ENCODE measurements at regions not wholly inside any gene's neighbourhood (a gene's known extent, or its start where the extent isn't known, plus 50 kb on each side); places are given as distances from the start of the nearest gene placed in this dataset.

DNA sequence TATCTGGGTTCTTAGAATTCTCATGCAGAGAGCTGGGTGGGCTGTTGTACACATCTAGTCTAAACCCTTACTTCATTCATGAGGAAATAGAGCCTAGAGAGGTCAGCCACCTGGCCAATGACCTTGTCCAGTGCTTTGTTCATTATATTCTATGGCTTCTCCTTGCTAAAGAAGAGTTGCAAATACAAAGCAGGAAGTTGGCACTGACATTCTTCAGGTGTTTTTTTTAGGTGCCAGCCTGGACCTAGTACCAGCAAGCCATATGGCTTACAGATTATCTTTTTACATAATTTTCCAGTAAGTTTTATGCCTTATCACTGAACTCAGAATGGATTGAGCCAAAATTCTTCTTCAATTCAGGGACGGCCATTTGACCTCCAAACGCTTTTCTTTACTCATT lies 54.7 kb upstream of the PGM2 start:
- Mint-ChIP-seq H3K4me1 (ENCODE audit: low read depth in 2 of 2) (no peaks in the 10 kb centered on the region), H3K9me3 (no peaks in the 10 kb centered on the region)

GRCh38 chr4:37770016-37770415 lies 56.5 kb upstream of the PGM2 start:
- ATAC-seq: no peak
- no peak for DNase-seq (ENCODE audit: low spot score)
- Mint-ChIP-seq H3K36me3 (no peaks in the 10 kb centered on the region), H3K27me3 (peaks cover 2 to 7% of the 10 kb centered on the region in 2 donors), H3K27ac (no peak overlapping the region), H3K4me3 (no peak overlapping the region), H3K9me3 (no peaks in the 10 kb centered on the region), H3K4me1 (ENCODE audit: low read depth in 2 of 2) (no peaks in the 10 kb centered on the region)

More for the DNA sequence above, 54.7 kb upstream of the PGM2 start:
- H3K36me3 Mint-ChIP-seq: no peaks in the 10 kb centered on the region
- ATAC-seq (no peak), DNase-seq (ENCODE audit: low spot score) (no peak)
- no peak overlapping the region for H3K4me3 Mint-ChIP-seq
- H3K27me3 Mint-ChIP-seq: peaks cover 2 to 7% of the 10 kb centered on the region in 2 donors
- no peak overlapping the region for H3K27ac Mint-ChIP-seq

DNA sequence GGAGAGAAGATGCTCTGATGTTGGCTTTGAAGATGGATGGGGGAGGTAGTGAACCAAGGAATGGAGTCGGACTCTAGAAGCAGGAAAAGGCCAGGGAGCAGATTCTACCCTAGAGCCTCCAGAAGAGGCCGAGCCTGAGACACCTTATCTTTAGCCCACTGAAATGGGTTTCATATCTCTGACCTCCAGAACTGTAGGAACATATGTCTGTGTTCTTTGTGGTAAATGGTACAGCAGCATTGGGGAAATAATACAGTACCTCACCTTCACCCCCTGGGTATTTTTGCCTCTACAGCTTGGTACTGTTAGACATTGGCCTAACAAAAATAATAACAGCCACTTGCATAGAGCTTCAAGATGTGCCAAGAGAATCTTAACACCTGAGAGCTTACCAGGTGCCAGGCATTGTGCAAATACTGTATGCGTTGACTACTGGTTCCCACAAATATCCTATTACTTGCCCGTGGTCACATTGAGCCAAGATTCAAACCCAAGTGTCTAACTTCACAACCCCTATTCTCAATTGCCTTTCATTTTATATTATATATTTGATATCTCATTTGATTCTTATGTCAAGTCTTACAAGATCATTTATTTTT lies 57.0 kb upstream of the PGM2 start:
- ATAC-seq: no peak
- Mint-ChIP-seq H3K9me3 (no peaks in the 10 kb centered on the region), H3K27me3 (peaks cover 2 to 7% of the 10 kb centered on the region in 2 donors)

GRCh38 chr4:37767546-37767945 lies 58.9 kb upstream of the PGM2 start:
- Mint-ChIP-seq H3K27me3 (peaks cover 2 to 7% of the 10 kb centered on the region in 2 donors), H3K27ac (no peak overlapping the region), H3K36me3 (no peaks in the 10 kb centered on the region), H3K4me3 (no peak overlapping the region), H3K4me1 (ENCODE audit: low read depth in 2 of 2) (no peaks in the 10 kb centered on the region), H3K9me3 (no peaks in the 10 kb centered on the region)
- ATAC-seq (peak in 1 of 2 donors; percentile 32), DNase-seq (ENCODE audit: low spot score) (no peak)

More for the DNA sequence above, 57.0 kb upstream of the PGM2 start:
- Mint-ChIP-seq H3K4me1 (ENCODE audit: low read depth in 2 of 2) (no peaks in the 10 kb centered on the region), H3K36me3 (no peaks in the 10 kb centered on the region), H3K27ac (no peak overlapping the region), H3K4me3 (no peak overlapping the region)
- DNase-seq (ENCODE audit: low spot score): no peak

DNA sequence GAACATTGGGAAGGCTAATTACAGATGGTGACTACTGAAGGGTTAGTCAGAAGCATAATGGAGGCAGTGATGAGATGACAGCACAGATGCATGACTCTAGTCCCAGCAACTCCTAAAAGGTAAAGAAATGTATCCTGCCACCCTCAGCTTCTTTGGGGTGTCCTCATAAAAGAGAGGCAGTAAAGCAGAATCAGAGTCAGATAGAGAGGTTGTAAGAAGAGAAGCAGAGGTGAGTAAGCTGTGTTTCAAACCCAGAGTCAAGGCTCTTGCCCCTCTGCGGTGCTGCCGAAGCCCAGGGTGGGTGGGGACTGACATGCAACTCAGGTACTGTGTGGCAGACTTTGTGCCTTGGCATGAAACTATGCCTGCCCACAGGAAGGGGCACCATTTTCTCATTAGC lies 59.5 kb upstream of the PGM2 start:
- Mint-ChIP-seq H3K9me3 (no peaks in the 10 kb centered on the region), H3K4me3 (no peak overlapping the region), H3K4me1 (ENCODE audit: low read depth in 2 of 2) (no peaks in the 10 kb centered on the region), H3K27me3 (peaks cover 2 to 7% of the 10 kb centered on the region in 2 donors), H3K27ac (no peak overlapping the region), H3K36me3 (no peaks in the 10 kb centered on the region)
- DNase-seq (ENCODE audit: low spot score): no peak
- ATAC-seq: peak in 1 of 2 donors; percentile 15

- H3K4me1 Mint-ChIP-seq (ENCODE audit: low read depth in 2 of 2): no peaks in the 10 kb centered on the region
- peaks cover 0 to 7% of the 10 kb centered on the region in 2 donors for H3K27me3 Mint-ChIP-seq
- no peaks in the 10 kb centered on the region for H3K9me3 Mint-ChIP-seq
- ATAC-seq (no peak), DNase-seq (ENCODE audit: low spot score) (no peak)
- H3K27ac Mint-ChIP-seq: no peak overlapping the region
- H3K4me3 Mint-ChIP-seq: no peak overlapping the region
- no peaks in the 10 kb centered on the region for H3K36me3 Mint-ChIP-seq
These were observed 60.7 kb upstream of the PGM2 start for GRCh38 chr4:37765741-37766140.

GRCh38 chr4:37763831-37764230 lies 62.7 kb upstream of the PGM2 start:
- Mint-ChIP-seq H3K36me3 (no peaks in the 10 kb centered on the region), H3K27me3 (no peaks in the 10 kb centered on the region), H3K4me3 (no peak overlapping the region), H3K9me3 (no peaks in the 10 kb centered on the region), H3K27ac (no peak overlapping the region), H3K4me1 (ENCODE audit: low read depth in 2 of 2) (no peaks in the 10 kb centered on the region)
- DNase-seq (ENCODE audit: low spot score) (no peak), ATAC-seq (no peak)

- H3K4me3 Mint-ChIP-seq: no peak overlapping the region
- H3K27me3 Mint-ChIP-seq: no peaks in the 10 kb centered on the region
- H3K9me3 Mint-ChIP-seq: no peaks in the 10 kb centered on the region
- no peak for ATAC-seq
- no peak overlapping the region for H3K27ac Mint-ChIP-seq
- no peaks in the 10 kb centered on the region for H3K4me1 Mint-ChIP-seq (ENCODE audit: low read depth in 2 of 2)
- DNase-seq (ENCODE audit: low spot score): no peak
- H3K36me3 Mint-ChIP-seq: no peaks in the 10 kb centered on the region
These were observed 63.5 kb upstream of the PGM2 start for GRCh38 chr4:37762991-37763368.

DNA sequence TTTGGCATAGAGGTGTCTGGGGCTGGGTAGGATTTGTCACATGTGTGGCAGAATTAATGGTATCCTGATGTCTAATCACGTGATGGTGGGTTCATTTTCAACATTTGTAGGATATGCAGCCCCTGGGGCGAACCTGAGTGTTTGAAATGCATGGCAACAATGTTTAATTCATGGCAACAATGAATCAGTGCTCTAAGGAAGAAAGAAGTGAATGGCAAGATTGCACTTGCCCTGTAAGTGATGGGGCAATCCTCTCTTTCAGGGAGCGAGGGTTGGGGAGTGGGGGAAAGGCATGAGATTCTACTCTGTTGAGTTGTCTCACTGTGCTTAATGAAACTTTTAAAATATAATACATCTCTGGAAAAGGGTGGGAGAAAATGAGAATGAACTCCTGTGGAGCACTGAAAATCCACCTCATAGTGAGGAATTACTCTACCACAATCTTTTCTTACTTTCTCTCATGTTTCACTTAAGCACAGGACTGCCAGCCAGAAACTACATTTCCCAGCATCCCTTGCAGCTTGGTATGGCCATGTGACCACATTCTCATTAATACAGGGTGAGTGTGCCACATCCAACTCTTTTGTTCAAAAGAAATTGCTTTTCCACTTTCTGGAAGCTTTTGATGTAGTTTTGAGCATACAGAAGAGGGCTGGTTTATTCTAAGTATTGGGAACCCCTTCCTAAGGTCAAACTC lies 64.0 kb upstream of the PGM2 start:
- no peaks in the 10 kb centered on the region for H3K27me3 Mint-ChIP-seq
- no peak for DNase-seq (ENCODE audit: low spot score)
- no peaks in the 10 kb centered on the region for H3K9me3 Mint-ChIP-seq
- H3K4me3 Mint-ChIP-seq: no peak overlapping the region
- H3K27ac Mint-ChIP-seq: no peak overlapping the region
- no peaks in the 10 kb centered on the region for H3K36me3 Mint-ChIP-seq
- H3K4me1 Mint-ChIP-seq (ENCODE audit: low read depth in 2 of 2): no peaks in the 10 kb centered on the region
- no peak for ATAC-seq

DNA sequence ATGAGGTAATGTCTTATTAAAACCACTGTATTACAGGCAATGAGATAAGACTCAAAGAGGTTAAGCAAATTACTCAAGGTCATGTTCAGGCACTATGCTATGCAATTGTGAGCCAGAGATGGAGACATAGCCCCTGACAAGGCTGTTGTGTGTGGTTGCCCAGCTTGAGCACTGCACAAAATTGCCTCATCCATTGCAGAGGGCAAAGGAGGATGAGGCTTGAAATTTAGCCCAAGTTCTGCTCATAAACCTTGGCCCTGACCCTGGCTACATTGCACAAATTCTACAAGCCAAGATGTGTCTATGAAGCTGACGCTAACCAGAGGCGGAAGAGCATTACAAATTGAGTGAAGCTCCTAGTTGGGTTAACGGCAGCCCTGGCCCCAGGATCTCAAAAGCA lies 65.6 kb upstream of the PGM2 start:
- ATAC-seq: no peak
- no peak for DNase-seq (ENCODE audit: low spot score)
- Mint-ChIP-seq H3K9me3 (no peaks in the 10 kb centered on the region), H3K27ac (no peak overlapping the region), H3K4me3 (no peak overlapping the region), H3K4me1 (ENCODE audit: low read depth in 2 of 2) (no peaks in the 10 kb centered on the region), H3K27me3 (no peaks in the 10 kb centered on the region), H3K36me3 (no peaks in the 10 kb centered on the region)

GRCh38 chr4:37759833-37760232 lies 66.7 kb upstream of the PGM2 start:
- H3K4me3 Mint-ChIP-seq: no peak overlapping the region
- no peaks in the 10 kb centered on the region for H3K36me3 Mint-ChIP-seq
- H3K9me3 Mint-ChIP-seq: no peaks in the 10 kb centered on the region
- ATAC-seq (no peak), DNase-seq (ENCODE audit: low spot score) (no peak)
- H3K4me1 Mint-ChIP-seq (ENCODE audit: low read depth in 2 of 2): no peaks in the 10 kb centered on the region
- no peaks in the 10 kb centered on the region for H3K27me3 Mint-ChIP-seq
- no peak overlapping the region for H3K27ac Mint-ChIP-seq

DNA sequence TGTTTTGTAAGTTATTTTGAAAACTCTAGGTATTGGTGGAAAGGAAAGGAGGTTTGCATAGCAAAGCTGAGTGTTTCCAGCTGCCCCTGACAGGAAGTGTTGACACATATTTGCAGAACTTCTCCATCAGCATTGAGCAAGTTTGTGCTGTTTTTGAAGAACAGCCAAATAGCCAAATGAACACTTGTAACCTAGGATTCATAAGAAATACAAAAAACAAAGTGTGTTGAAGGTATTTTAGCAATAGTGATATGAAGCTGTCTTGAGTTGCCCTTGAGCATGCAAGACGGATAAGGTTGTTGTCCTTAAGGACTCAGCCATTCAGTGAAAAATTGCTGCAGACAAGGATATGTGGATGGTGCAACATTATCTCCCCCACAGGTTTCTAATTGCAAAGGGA lies 68.3 kb upstream of the PGM2 start:
- Mint-ChIP-seq H3K36me3 (no peaks in the 10 kb centered on the region), H3K4me3 (no peak overlapping the region), H3K27ac (no peak overlapping the region), H3K4me1 (ENCODE audit: low read depth in 2 of 2) (peaks cover 0 to 5% of the 10 kb centered on the region in 2 donors), H3K9me3 (no peaks in the 10 kb centered on the region), H3K27me3 (peaks cover 3 to 10% of the 10 kb centered on the region in 2 donors)
- DNase-seq (ENCODE audit: low spot score) (no peak), ATAC-seq (no peak)

- Mint-ChIP-seq H3K27me3 (peaks cover 3 to 10% of the 10 kb centered on the region in 2 donors), H3K27ac (no peak overlapping the region), H3K4me3 (no peak overlapping the region), H3K36me3 (no peaks in the 10 kb centered on the region), H3K9me3 (no peaks in the 10 kb centered on the region), H3K4me1 (ENCODE audit: low read depth in 2 of 2) (peaks cover 0 to 5% of the 10 kb centered on the region in 2 donors)
- ATAC-seq (no peak), DNase-seq (ENCODE audit: low spot score) (no peak)
These were observed 68.7 kb upstream of the PGM2 start for GRCh38 chr4:37757761-37758160.

DNA sequence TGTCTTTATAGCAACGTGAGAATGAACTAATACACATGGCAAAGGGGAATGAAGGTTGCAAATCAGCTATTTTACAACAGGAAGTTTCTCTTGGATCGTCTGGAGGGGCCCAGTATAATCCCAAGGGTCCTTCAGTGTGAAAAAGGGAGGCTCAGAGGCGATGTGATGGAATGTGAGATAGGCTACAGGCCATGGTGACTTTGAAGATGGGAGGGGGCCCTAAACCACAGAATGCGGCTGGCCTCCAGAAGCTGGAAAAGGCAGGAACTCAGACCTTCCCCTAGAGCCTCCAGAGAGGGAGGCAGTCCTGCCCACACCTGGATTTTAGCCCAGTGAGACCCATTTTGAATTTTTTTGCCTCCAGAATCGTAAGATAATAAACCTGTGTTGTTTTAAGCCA lies 69.4 kb upstream of the PGM2 start:
- Mint-ChIP-seq H3K36me3 (no peaks in the 10 kb centered on the region), H3K4me1 (ENCODE audit: low read depth in 2 of 2) (peaks cover 0 to 5% of the 10 kb centered on the region in 2 donors), H3K9me3 (no peaks in the 10 kb centered on the region), H3K4me3 (no peak overlapping the region), H3K27ac (no peak overlapping the region), H3K27me3 (peaks cover 3 to 10% of the 10 kb centered on the region in 2 donors)
- DNase-seq (ENCODE audit: low spot score) (no peak), ATAC-seq (no peak)
